WTC11 (cell line): ENCODE measurements at regions not wholly inside any gene's neighbourhood (a gene's known extent, or its start where the extent isn't known, plus 50 kb on each side); places are given as distances from the start of the nearest gene placed in this dataset.

ENCODE experiments used
- ATAC-seq: fragments of 200-7000 bp; cut with Tn5 transposase; 2 replicates; pipeline ENCODE4 v1.10.0; 2021; ENCODE audit warnings: mild to moderate bottlenecking, moderate library complexity
- CTCF ChIA-PET: fragments of 300-600 bp; sonication (Branson Sonifier 250); formaldehyde crosslinking; loops from one replicate; lab custom pipeline; 2021; ENCODE audit warnings: antibody characterized with exemption; lab: Charles Lee
- POLR2A ChIA-PET: fragments of 350-600 bp; sonication (Branson Sonifier 250); formaldehyde crosslinking; loops from one replicate; lab custom pipeline; 2021; ENCODE audit warnings: antibody characterized with exemption; lab: Charles Lee
- DNase-seq: peaks from one replicate; pipeline ENCODE4 v3.0.0; 2021; ENCODE audit warnings: low spot score
- H3K27ac Mint-ChIP-seq: 2 replicates; pipeline ENCODE4 v1.8.0; 2021; ENCODE audit warnings: mixed read lengths
- H3K27me3 Mint-ChIP-seq: 2 replicates; pipeline ENCODE4 v1.8.0; 2021; ENCODE audit warnings: low read depth, mild to moderate bottlenecking, moderate library complexity, mixed read lengths
- H3K36me3 Mint-ChIP-seq: 2 replicates; pipeline ENCODE4 v1.8.0; 2021; ENCODE audit warnings: mixed read lengths
- H3K4me1 Mint-ChIP-seq: 2 replicates; pipeline ENCODE4 v1.8.0; 2022; ENCODE audit warnings: mixed read lengths
- H3K4me3 Mint-ChIP-seq: 2 replicates; pipeline ENCODE4 v1.8.0; 2021; ENCODE audit warnings: mild to moderate bottlenecking, moderate library complexity, mixed read lengths
- H3K9me3 Mint-ChIP-seq: 2 replicates; pipeline ENCODE4 v1.8.0; 2021; ENCODE audit warnings: mixed read lengths
- ELF4 ChIP-seq: sonication (generic); formaldehyde crosslinking; IDR thresholded peaks from 2 replicates; pipeline ENCODE4 v1.8.1; 2022; ENCODE audit warnings: low read depth, mild to moderate bottlenecking, moderate library complexity, missing genetic modification reagents
- ESRRA ChIP-seq: sonication (generic); formaldehyde crosslinking; IDR thresholded peaks from 2 replicates; pipeline ENCODE4 v1.8.1; 2022; ENCODE audit warnings: mild to moderate bottlenecking, missing genetic modification reagents, borderline replicate concordance
- FOXK1 ChIP-seq: sonication (generic); formaldehyde crosslinking; IDR thresholded peaks from 2 replicates; pipeline ENCODE4 v1.8.0; 2022; ENCODE audit warnings: mild to moderate bottlenecking, moderate library complexity, missing genetic modification reagents
- FOXP1 ChIP-seq: sonication (generic); formaldehyde crosslinking; IDR thresholded peaks from 2 replicates; pipeline ENCODE4 v1.8.0; 2022; ENCODE audit warnings: missing genetic modification reagents, mild to moderate bottlenecking, moderate library complexity, borderline replicate concordance
- GTF2I ChIP-seq: fragments of 250-450 bp; sonication (Bioruptor Pico); conservative IDR thresholded peaks from 2 replicates; pipeline ENCODE4 v1.4.0; 2021; ENCODE audit warnings: mild to moderate bottlenecking
- MAX ChIP-seq: sonication (generic); formaldehyde crosslinking; IDR thresholded peaks from 2 replicates; pipeline ENCODE4 v1.8.0; 2022; ENCODE audit warnings: mild to moderate bottlenecking, missing genetic modification reagents
- MLX ChIP-seq: sonication (generic); formaldehyde crosslinking; IDR thresholded peaks from 2 replicates; pipeline ENCODE4 v1.8.1; 2023; ENCODE audit warnings: mild to moderate bottlenecking, missing genetic modification reagents, moderate library complexity
- NR2C2 ChIP-seq: sonication (generic); formaldehyde crosslinking; IDR thresholded peaks from 2 replicates; pipeline ENCODE4 v1.8.0; 2022; ENCODE audit warnings: mild to moderate bottlenecking, missing genetic modification reagents
- PRRX2 ChIP-seq: fragments of 250-450 bp; sonication (Bioruptor Pico); IDR thresholded peaks from 2 replicates; pipeline ENCODE4 v1.8.0; 2021; ENCODE audit warnings: mild to moderate bottlenecking
- SMAD3 ChIP-seq: sonication (generic); formaldehyde crosslinking; IDR thresholded peaks from 2 replicates; pipeline ENCODE4 v1.8.0; 2022; ENCODE audit warnings: missing genetic modification reagents, mild to moderate bottlenecking, borderline replicate concordance
- SP1 ChIP-seq: sonication (generic); formaldehyde crosslinking; conservative IDR thresholded peaks from 2 replicates; pipeline ENCODE4 v1.8.1; 2022; ENCODE audit warnings: missing genetic modification reagents
- STAT6 ChIP-seq: sonication (generic); formaldehyde crosslinking; conservative IDR thresholded peaks from 2 replicates; pipeline ENCODE4 v1.8.1; 2023; ENCODE audit warnings: mild to moderate bottlenecking, low read depth, missing genetic modification reagents, moderate library complexity
- TEAD4 ChIP-seq: sonication (generic); formaldehyde crosslinking; IDR thresholded peaks from 2 replicates; pipeline ENCODE4 v1.8.0; 2022; ENCODE audit warnings: mild to moderate bottlenecking, missing genetic modification reagents
- TP53 ChIP-seq: sonication (generic); formaldehyde crosslinking; IDR thresholded peaks from 2 replicates; pipeline ENCODE4 v1.8.1; 2023; ENCODE audit warnings: mild to moderate bottlenecking, missing genetic modification reagents
- USF2 ChIP-seq: sonication (generic); formaldehyde crosslinking; IDR thresholded peaks from 2 replicates; pipeline ENCODE4 v1.8.1; 2023; ENCODE audit warnings: mild to moderate bottlenecking, missing genetic modification reagents, moderate library complexity
- ZNF423 ChIP-seq: fragments of 250-450 bp; sonication (Bioruptor Pico); IDR thresholded peaks from 2 replicates; pipeline ENCODE4 v2.1.2; 2022; ENCODE audit warnings: mild to moderate bottlenecking, moderate library complexity

GRCh38 chrX:16311671-16312070 is 144.4 kb downstream of the MAGEB17 start:
- Mint-ChIP-seq H3K9me3 (0 out of 2 replicates have a peak, but pooled peaks cover 3% of the 10 kb centered on the region), H3K4me1 (peaks cover 57% of the 10 kb centered on the region), H3K27ac (peak overlapping the region; percentile 84), H3K36me3 (peaks cover 7% of the 10 kb centered on the region; the same call in 1 of the 2 replicates), H3K27me3 (no peaks in the 10 kb centered on the region)
- no peak for DNase-seq
- ChIA-PET CTCF (no interaction called here), POLR2A (no interaction called here)
- no peak for TF ChIP-seq SP1 (CRISPR knock-in tag)
- TF ChIP-seq TP53 (CRISPR knock-in tag), result no peak
- no peak for TF ChIP-seq ESRRA (CRISPR knock-in tag)
- no peak for TF ChIP-seq STAT6 (CRISPR knock-in tag)
- TF ChIP-seq USF2 (CRISPR knock-in tag), result no peak
- TF ChIP-seq MAX (CRISPR knock-in tag), result no peak
- TF ChIP-seq NR2C2, result no peak
- TF ChIP-seq FOXP1, result no peak
- TF ChIP-seq, all 79 proteins: peak for 0
- no peak overlapping the region for H3K4me3 Mint-ChIP-seq
- ATAC-seq, result no peak

GRCh38 chrX:16312761-16313623 is 145.7 kb downstream of the MAGEB17 start:
- Mint-ChIP-seq H3K27me3 (no peaks in the 10 kb centered on the region), H3K27ac (peak overlapping the region; percentile 96), H3K4me1 (peaks cover 57% of the 10 kb centered on the region), H3K36me3 (peaks cover 7% of the 10 kb centered on the region; the same call in 1 of the 2 replicates), H3K4me3 (peak overlapping the region; percentile 41), H3K9me3 (0 out of 2 replicates have a peak, but pooled peaks cover 2% of the 10 kb centered on the region)
- POLR2A ChIA-PET, result no interaction called here
- CTCF ChIA-PET, result interaction anchor here (1.1 kb wide), 1 partner anchor 190 kb away, joined by 4 read pairs; no protein-coding TSS in a partner anchor
- DNase-seq (peak; percentile 10), ATAC-seq (peak; percentile 85)
- TF ChIP-seq GTF2I (CRISPR knock-in tag), result no peak
- no peak for TF ChIP-seq FOXK1 (CRISPR knock-in tag)
- TF ChIP-seq MAX (CRISPR knock-in tag), result no peak
- TF ChIP-seq MLX (CRISPR knock-in tag), result no peak
- no peak for TF ChIP-seq STAT6 (CRISPR knock-in tag)
- no peak for TF ChIP-seq PRRX2 (CRISPR knock-in tag)
- no peak for TF ChIP-seq TP53 (CRISPR knock-in tag)
- TF ChIP-seq TEAD4, result no peak
- TF ChIP-seq SMAD3, result no peak
- TF ChIP-seq ESRRA (CRISPR knock-in tag), result no peak
- no peak for TF ChIP-seq ELF4 (CRISPR knock-in tag)
- no peak for TF ChIP-seq ZNF423
